MM.1S (cell line): ENCODE measurements at regions not wholly inside any gene's neighbourhood (a gene's known extent, or its start where the extent isn't known, plus 50 kb on each side); places are given as distances from the start of the nearest gene placed in this dataset.

Experiments
- CTCF ChIP-seq: fragments of 300-600 bp; sonication (generic); IDR thresholded peaks from 2 replicates; pipeline ENCODE4 v1.5.1; 2016; ENCODE audit warnings: antibody characterized with exemption, low read length, mixed read lengths
- EZH2phosphoT487 ChIP-seq: fragments of 300-600 bp; sonication (generic); IDR thresholded peaks from 2 replicates; pipeline ENCODE4 v1.6.1; 2018; ENCODE audit warnings: antibody characterized with exemption, low read length

GRCh38 chr9:82679472-82679871, 383.5 kb downstream of the RASEF start:
- TF ChIP-seq CTCF (no peak), EZH2phosphoT487 (no peak)
